C1 segment of cervical spinal cord (tissue), 14 donors: ENCODE measurements at regions not wholly inside any gene's neighbourhood (a gene's known extent, or its start where the extent isn't known, plus 50 kb on each side); places are given as distances from the start of the nearest gene placed in this dataset.

Source experiments
- DNase-seq, 14 donors: peaks; one replicate each; lab custom pipeline; 2025; lab: John Stamatoyannopoulos, UW

DNA sequence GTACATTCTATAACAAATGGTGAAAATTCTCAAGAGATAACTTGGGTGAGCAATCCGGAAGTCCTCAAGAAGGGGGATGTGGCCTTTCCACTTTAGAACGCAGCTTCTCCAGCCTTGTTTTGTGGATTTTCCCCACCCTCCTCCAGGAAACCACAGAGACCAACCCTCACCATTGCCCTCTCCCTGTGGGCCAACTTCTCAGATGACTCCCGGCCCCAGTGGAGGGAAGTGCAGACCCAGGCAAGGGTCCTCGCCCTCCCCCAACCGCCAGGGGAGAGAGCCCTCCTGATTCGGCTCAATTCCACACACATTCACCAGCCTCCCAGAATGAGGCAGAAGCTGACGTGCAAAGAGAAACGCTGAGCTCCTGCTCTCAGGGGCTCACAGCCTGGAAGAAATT is 277.2 kb downstream of the EIPR1 start:
- no peak for DNase-seq

DNA sequence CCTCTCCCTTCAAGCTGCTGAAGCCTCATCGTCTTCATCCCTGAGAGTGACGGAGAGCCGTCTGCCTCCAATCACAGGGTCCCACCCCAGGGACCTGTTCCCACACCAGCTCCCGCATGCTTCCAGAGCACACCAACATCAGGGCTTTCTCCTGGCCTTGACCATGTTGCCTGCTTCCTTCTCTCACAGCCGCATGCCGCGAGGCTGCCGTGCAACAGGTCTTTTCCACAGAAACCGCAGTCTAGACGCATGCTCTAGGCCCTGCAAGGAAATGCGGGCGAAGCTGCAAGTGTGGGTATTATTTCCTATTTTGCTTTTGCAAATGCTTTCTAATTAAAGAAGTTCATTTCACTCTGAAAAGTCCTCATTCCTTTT is 277.8 kb downstream of the EIPR1 start:
- no peak for DNase-seq

DNA sequence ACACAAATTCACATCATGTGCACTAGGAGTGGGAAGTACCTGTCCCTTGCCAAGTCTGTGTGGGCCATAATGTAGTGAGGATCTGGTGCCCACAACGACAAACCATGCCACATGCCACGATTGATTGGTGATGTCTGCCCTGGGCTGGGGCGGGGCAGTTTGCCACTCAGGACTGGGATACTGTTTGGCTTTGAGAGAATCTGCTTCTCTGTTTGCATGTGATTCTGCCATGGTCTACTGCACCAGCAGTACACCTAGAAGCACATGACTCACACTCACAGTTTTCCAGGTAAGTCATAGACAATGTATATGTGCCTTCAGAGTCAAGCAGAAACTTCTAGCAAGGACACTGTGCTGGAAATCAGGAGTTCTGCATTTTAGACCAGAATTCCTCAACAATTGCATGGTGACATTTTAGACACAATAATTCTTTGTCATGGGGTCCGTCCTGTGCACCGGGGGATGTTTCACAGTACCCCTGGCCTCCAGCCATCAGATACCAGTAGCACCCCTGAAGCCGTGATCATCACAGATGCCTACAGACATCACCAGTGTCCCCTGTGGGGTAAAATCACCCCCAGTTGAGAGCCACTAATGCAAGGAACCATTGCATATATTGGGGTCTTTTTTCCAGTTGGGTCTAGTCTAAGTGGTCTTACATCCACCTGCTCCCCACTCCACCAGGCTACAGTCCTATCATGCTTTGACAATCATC is 278.3 kb downstream of the EIPR1 start:
- DNase-seq = no peak

DNA sequence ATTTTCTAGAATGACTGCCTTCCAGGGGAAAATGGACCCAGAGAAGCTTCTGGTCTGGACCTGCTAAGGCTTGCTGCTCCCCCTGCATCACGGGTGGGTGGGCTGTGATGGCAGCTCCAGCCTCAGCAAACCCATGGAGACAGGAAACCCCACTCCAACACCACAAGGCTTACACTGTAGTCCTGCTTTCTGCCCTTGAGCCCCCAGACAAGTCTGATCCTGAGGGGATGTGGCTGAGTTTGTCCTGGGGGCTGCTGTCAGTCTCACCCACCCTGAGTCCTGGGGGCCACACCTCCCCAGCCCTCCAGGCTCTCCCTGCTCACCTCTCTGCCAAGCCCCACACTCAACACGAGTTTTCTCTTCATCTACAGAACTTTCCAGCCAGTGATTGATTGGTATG is 279.4 kb downstream of the EIPR1 start:
- DNase-seq = no peak

DNA sequence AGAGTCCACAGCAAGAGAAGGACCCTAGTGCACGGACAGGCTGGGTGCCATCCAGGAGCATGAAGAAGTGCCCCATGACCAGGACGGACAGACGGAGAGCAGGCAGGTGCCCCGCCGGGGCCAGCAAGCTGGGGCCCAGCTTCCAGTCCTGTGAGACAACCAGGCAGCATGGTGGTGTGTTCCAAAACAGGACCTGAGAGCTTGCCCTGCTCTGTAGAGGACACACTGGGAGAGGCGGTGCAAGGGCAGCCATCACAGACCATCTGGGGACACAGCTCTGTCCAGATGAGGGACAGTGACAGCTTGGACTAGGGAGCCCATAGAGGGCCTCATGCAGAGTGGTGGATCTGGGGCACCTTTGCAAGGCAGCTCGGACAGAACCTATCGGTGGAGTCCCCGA is 279.8 kb downstream of the EIPR1 start:
- no peak for DNase-seq

DNA sequence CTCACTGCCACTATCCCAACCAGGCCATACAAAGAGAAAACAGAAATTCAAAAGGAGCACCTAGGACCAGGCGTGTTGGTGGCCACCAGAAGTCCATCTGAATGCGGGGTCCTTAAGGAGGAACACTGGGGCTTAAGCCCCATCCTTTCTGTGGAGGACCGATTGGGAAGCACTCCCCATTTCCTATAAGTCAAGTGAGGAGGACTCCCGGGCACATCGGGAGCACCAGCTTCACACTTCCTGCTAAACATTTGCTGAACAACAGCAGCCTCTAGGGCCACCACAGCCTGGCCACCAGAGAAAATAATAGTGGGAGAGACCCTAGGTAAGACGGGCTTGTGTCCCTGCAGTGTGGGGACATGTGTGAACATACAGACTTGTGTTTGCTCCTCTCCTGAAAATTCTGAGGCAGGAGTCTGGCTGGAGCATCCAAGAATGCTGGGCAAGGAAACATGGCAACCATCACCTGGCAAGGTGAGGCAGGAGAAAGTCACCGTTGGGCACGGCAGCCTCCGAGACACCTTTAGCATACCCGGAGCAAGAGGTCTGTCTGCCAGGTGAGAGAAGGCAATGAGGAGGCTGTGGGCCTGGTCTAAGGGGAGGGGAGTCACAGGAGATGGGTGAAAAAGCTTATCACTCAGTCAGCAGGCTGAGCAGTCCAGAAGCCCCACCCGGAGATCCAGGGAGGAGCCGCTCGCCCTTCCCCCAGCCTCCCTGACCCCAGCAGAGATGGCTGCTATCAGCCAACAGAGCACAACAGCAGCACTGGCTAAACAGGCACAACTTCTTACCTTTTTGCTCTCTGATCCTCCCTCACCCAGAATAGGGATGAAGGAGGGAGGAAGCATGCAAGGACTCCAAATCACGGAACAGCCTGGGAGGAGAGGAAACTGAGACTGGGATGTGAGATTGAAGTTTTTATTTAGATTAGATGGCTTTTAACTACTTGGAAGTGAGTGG is 282.3 kb downstream of the EIPR1 start:
- no peak for DNase-seq

DNA sequence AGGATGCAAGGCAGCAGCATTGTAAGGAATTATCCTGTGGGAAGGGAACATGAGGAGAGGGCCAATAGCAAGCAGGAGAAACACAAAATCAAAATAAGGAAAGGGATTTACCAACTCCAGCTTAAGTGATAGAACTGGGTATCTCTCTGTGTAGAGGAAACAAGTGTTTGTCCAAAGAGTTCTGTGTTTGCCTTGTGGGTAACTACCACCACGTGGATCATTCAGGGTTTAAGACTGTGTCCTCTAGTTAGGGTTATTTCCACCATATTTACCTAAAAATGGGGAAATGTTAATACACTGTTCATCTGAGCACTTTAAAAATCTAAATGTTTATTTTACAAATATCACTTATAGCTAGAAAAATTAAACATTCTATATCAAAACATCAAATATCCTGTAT is 283.3 kb downstream of the EIPR1 start:
- DNase-seq = no peak

DNA sequence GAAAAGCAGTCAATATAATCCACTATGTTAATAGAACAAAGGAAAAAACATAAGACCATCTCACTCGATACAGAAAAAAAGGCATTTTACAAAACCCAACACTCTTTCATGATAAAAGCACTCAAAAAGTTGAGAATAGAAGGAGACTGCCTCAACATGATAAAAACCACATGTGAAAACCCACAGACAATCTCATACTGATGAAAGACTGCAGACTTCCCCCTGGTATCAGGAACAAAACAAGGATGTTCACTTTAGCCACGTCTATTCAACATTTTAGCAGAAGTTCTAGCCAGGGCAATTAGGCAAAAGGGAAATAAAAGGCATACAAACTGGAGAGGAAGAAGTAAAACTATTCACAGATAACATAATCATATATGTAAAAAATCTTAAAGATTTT is 285.9 kb downstream of the EIPR1 start:
- DNase-seq = no peak

DNA sequence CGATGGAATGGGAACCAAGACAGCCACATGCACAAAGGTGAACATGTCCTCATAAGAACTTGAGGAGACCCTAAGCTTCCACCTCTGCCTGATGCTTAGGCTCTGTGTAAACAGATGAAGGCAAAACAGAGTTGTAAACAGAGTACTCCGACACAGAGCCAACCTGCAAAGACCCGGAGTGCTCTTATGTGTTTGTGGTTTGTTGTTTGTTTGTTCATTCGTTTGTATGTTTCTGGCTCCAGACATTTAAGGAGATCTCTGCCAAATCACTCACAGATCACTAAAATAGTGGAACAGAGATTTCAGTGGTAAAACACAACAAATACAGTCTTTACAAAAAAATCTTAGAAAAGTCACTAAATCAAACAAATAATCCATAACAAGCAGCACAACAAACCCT is 294.9 kb downstream of the EIPR1 start:
- DNase-seq = no peak

DNA sequence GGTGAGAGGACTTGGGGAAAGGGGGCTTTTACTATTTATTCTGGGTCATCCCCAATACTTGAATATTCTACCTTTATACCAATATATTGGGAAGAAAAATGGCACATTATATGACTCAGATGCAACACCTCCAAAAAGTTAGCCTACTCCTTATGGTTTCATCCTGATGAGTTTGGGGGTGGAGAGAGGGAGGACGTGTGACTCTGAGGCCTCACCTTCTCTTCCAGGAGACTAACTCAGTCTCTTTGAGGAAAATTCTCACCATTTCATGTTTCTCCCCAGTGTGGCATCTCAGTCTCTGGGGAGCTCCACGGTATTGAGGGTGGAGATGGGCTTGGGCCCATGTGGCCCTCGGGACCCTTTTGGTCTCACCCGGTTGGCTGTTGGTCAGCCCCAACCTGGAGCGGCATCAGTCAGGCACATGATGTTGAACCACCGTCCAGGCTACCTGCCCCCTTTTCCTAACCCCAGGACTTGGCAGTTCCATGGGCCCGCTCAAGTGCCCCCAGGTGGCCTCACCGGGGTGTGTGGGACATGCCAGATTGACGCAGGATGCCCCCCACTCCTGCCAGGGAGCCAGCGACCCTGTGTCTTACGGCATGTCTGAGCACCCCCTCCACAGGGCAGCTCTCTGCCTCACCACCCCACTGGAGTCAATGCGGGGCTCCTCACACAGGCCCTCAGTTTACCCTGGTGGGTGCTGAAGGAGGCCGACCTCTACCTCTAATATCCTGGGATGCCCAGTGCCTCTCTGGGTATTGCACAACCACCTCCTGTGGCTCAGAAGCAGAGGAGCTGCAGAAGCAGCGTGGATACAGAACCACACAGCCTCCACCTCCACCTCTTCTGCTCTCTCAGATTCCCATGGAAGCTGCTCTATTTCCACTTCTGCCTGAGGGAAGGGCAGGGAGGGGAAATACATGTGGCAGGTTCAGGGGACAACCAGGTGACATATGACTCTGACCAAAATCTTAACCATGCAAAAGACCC is 297.4 kb downstream of the EIPR1 start:
- DNase-seq = no peak

DNA sequence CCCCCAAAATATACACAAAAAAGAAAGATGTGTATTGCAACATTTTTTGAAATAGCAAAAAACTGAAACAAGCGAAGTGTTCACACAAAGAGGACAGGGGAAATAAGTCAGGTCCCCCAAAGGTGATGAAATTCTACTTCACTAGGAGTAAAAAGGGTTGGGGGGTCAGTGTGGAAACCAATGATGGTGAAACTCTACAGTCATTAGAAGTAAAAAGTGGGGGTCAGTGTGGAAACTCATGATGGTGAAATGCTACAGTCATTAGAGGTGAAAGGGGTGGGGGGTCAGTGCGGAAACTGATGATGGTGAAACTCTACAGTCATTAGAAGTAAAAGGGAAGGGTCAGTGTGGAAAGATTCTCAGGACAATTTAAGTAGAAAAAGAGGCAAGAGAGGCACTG is 298.2 kb downstream of the EIPR1 start:
- DNase-seq = no peak

DNA sequence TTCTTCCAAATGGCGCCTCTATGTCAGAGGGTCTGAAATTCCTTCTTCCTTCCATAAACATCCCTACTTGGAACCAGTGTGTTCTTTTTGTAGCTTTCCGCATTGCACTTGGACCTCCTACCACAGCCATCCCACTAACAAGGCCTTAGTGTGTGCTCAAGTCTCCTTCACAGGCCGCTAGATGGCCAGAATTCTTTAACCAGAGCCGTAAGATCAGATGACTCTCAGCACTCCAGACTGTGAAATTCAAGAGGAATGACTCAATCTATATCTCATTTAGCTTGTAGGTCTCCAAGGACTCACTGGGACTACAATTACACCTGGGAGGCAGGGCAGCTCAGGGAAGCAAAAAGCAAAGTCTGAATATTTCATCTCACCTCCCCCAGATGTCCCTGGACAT is 298.9 kb downstream of the EIPR1 start:
- DNase-seq = no peak

DNA sequence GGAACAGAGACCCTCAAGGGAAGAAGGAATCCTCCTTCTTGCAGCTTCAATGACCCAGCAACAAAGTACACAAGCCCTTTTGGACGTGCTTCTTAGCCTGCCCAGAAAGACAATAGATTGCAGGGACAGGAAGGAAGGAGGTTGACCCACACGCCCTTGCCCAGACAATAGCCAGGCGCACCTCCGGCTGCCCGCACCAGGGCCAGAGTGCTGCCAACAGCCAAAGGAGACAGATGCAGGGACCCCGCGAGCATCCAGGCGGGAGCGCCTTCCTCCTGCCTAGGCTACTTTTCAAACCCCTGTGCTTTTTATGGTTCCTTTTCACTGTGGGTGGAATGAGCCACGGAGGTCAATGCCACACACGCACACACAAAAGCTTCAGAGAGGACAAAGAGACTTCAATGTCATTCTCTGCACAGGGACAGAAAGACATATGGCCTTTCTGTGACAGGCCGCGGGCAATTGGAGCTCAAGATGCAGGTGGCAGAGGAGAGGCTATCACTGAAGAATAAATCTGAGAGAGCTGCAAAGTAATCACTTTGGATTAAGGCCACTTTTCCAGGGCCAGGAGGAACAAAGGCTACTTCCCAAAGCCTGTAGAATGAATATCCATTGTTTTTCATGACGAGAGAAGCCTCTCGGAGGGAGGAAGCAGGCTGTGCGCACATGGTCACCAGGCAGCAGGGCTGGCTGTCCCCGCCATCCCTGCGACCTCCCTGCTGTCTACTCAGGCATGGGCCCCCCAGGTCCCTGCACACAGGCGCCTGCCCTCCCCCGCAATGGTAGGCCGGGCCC is 300.6 kb downstream of the EIPR1 start:
- peak in 1 of 14 donors; percentile 7 for DNase-seq

DNA sequence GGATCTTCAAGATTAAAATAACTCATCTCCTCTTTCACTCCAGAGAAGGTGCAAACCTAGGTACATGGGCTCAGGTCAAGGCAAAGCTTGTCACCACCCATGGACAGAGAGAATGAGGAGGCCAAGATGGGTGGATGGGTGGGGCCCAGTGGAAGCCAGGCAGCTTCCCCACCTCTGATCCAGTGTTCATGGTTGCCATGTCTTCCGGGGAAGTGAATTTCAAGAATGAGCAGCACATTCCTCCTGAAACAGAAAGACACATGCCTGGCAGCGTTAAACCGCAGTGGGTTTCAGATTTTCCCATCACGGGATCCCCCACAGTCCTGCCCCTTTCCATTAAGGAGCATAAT is 301.7 kb downstream of the EIPR1 start:
- DNase-seq = no peak

DNA sequence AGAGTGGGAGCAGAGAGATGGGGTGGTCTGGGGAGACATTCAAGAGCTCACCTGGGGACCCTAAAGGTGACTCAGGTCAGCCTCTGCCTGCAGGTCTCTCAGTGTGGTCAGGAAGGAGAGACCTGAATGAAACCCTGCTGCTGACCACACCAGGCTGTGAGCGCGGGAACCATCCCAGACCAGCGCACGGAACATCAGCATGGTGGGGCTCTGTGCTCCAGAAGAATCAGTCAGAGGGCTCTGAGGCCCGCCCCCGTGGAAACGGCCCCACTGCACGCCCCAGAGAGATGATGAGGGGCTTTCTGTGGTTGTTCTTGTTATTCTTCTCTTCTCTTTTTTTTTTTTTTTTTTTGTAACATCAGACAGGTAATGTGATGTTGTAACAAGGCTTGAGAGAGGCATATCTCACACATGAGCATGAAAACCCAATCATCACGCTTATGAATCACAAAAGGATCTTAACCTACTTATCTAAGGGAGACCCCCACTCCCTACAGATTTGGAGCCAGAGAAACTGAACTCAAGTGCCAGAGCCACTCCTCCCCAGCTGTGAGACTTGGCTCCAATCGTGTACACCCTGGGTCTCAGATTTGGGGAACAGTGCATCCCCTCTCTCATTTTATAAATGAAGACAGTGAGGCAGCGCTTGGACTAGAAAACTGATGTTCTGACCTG is 302.2 kb downstream of the EIPR1 start:
- no peak for DNase-seq

DNA sequence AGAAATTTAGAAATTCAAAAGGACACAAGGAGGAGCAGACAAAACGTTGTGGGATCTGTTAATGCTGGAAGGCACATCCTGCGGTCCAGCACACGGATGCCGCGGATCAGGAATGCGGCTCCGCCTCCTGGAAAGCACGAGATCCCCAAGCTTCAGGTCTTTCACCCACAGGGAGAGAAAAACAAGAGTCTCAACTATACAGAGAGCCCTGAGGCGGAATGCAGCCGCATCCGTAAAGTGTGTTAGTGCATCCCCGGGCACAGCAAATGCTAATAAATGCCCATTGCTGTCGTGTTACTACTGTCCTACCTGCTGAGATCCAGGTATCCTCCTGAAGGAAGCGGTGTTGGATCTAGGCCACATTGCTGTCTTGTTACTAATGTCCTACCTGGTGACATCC is 303.9 kb downstream of the EIPR1 start:
- no peak for DNase-seq

DNA sequence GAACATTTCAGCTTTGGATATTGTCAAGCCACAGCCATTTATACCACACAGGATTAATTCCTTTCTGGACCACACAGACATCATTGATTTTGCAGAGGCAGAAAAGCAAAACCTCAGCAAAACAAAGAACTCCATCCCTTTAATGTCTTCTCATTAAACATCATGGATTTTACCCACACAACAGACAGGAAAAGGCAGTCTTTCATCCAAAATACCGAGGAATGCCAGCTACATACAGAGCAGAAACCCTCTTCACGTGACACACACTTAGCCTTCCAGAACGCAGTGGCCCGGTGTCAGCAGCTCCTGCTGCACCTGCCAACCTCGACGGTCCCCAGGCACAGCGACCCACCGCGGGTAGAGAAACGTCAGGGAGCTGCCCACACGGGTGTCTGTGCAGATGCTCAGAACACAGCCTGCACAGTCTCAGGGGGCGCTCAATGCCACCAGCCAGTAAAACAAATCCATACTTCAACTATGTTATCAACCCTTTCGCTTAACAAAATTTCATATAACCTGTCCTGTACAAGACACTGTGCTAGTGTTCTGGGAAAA is 304.5 kb downstream of the EIPR1 start:
- no peak for DNase-seq

DNA sequence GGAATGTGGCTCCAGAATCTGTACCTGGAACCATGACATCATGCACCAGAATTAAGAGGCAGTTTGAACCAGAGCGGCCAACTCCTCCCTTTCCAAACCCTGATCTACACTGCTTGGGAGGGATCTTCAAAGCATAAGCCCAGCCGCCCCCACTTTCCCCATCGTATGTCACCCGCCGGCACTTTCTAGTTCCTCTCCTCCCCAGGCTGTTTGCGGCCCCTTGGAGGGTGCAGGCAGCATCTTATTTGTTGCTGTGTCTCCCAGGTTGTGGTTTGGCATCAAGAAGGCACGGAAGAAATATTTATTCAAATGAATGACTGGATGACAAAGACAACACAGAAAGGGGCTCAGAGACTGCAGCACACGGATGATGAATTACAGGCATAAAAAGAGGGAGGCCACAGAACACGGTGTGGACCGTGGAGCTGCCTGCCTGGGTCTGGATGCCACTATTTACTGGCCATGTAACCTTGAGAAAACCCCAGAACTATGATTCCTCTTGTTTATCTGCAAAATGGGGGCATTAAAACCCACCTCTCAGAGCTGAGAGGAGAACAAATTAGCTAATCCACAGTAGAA is 305.8 kb downstream of the EIPR1 start:
- no peak for DNase-seq

DNA sequence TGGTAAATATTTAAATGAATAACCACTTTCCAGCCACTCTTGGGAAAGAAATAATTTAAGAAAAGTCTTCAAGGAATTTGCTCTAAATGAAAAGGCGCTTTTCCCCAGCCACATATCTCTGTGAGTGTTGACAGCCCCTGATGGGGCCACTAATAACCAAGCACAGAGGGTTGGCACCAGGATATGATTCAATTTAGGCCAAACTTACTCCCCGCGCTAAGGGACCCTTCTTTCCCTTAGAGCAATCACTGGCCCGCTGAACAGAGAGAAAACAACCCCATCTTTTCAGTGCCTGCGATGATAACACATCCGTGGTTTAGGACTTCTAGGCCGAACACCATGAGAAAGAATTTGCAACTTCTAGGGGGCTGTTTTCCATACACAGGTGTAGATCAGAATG is 310.8 kb downstream of the EIPR1 start:
- no peak for DNase-seq

DNA sequence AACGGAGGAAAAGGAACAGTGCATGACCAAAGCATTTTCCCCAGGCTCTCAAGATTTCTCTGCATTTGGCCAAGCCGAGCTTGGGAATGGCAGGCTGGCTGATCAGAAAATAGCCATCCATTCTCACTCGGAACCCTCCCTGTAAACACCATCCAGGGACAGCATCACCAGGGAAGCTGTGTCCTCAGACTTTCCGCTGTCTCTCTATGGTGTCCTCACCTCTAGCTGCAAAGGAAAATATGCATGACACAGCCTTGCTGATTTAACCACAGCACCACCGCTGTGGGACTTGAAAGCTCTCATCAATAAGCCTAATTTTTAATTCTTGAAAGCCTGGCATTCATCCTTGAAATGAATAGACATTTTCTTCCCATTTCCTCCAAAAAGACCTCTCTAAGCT is 311.7 kb downstream of the EIPR1 start:
- no peak for DNase-seq
